HG02884 (cell line): ENCODE measurements at regions not wholly inside any gene's neighbourhood (a gene's known extent, or its start where the extent isn't known, plus 50 kb on each side); places are given as distances from the start of the nearest gene placed in this dataset.

Source experiments
- ATAC-seq: cut with Tn5 transposase; IDR thresholded peaks from one replicate; pipeline ENCODE4 v1.9.1; 2021; ENCODE audit warnings: mild to moderate bottlenecking, moderate library complexity; ENCODE audit not compliant: unreplicated experiment

DNA sequence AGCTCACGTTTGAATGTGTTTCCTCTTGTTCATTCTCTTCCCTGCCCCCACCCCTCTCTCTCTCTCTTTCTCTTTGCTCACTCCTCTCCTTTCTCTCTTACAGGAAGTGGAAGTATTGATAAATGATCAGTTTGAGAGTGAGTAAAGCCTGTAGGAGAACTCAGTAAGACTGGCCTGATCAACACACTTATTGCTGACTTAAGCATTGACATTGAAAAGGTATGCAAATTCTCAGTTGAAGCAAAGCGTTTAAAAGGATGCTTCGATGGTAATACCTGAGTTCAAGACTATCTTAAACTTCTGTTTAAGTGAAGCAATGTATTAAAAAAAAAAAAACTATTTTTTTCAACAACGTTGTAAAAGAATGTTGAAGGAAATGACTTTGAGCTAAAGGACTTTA, 115.7 kb upstream of the DDX18 start:
- no peak for ATAC-seq

DNA sequence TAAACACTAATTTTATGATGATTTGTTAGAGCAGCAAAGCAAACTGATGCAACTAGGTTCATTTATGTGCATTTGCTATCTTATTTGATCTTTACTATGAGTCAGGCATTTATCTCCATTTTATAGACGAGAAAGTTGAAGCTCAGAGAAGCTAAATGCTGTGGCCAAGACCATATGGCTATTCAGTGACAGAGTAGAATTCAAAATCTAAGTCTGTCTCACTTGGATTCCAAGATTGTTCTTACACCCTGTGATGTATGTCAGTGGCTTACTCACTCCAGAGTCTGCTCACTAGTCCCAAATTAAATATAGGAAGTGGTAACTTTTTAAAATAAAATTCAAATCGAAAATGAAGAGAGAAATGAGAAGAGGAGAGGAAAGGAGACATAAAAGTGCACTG, 114.0 kb upstream of the DDX18 start:
- no peak for ATAC-seq

DNA sequence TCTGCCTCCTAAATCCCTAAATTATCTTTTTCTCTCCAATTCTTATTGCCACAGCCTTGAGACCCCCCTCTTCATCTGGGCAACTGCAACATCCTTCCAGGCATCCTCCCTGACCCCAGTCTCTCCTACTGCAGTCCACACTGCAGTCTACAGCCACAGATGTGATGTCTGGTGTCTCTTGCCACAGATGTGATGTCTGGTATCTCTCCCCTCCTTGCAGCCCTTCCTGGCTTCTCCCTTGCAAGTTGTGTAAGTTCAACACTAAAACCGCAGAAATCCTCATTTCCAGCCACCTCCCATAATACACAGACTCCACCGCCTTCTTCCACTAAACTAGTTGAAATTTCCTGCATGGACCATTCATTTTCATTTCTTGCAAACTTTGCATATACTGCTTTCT, 113.1 kb upstream of the DDX18 start:
- no peak for ATAC-seq

DNA sequence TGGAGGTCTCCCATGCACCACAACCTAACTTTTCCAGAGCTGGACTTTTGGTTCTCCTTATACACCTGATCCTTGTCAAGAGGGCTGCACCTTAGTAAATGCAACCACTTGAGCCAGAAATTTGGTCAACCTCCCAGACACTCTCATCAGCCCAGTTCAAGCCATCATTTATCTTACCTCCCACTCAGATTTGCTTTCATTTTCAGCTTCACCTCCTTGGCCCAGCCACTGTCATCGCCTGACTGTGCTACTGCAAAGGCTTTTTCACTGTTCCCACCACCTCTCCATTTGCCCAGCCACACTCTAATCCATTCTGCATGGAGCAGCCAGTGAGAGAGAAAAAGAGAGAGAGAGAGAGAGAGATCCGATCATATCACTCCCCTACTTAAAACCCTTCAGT, 112.4 kb upstream of the DDX18 start:
- no peak for ATAC-seq

DNA sequence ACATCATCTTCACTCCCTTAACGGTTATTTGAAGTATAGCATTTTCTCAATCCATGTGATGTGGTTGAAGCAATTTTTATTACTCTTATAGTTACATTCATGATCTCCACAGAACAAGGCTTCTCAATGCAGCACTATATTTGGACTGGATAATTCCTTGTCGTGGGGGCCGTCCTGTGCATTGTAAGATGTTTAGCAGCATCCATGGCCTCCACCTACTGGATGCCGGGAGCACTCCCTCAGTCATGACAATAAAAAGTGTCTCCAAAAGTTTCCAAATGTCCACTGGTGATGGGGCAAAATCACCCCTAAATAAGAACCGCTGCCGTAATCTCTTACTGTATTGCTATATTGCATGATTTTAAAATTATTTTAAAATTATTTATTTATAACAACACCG, 110.6 kb upstream of the DDX18 start:
- no peak for ATAC-seq

DNA sequence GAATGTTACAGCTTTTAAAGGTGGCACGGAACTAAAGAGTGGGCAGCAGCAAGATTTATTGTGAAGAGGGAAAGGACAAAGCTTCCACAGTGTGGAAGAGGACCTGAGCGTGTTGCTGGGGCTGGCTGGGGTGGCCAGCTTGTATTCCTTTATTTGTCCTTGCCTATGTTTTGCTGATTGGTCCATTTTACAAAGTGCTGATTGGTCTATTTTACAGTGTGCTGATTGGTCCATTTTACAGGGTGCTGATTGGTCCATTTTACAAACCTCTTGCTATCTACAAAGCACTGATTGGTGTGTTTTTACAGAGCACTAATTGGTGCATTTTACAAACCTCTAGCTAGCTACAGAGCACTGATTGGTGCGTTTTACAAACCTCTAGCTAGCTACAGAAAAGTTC, 109.7 kb upstream of the DDX18 start:
- no peak for ATAC-seq

DNA sequence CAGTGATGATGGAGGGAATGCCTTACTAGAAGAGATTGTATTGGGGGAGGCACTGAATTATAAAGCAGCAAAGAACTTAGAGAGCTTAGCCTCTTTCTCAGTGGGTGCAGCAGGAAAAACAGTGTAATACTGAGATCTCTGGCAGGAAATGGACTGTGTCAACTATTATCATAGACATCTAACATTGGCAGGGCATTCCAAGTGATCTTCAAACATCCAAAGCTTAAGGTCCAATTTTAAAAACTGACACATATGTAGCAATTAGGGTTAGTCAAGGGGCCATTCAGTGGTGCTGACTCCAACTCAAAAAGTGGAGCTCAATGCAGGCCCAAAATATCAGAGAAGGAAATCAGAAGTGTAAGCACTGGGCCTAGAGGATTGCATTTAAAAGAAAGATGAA, 106.6 kb upstream of the DDX18 start:
- no peak for ATAC-seq

DNA sequence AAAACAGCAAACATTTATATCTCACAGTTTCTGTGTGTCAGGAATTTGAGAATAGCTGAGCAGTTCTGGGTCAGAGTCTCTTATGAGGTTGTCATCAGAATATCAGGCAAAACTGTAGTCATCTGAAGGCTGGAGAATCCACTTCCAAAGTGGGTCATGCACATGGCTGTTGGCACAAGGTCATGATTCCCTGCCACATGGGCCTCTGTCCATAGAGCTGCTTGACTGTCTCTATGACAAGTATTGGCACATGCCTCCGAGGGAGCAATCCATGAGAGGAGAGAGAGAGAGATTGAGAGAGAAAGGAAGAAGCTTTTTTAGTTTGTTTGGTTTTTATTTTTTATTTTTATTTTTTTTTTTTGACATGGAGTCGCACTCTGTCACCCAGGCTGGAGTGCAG, 101.8 kb upstream of the DDX18 start:
- ATAC-seq, result no peak

DNA sequence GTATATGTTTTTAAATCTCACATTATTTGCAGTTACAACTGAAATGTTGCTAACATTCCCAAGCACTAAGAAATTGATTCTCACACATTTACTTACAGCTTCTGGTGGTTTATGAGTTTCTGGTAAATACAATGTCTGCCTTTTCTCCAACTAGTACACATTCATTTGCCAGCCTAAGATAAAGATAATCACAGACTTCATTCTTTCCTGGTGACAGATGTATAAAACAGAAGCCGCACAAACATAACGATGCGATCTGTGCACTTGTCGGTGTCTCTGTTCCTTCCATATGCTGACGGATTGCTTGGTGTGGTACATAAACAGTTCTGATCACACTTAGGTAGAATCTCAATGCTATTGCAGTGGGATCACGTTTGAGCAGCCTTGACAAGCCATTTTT, 100.4 kb upstream of the DDX18 start:
- no peak for ATAC-seq

DNA sequence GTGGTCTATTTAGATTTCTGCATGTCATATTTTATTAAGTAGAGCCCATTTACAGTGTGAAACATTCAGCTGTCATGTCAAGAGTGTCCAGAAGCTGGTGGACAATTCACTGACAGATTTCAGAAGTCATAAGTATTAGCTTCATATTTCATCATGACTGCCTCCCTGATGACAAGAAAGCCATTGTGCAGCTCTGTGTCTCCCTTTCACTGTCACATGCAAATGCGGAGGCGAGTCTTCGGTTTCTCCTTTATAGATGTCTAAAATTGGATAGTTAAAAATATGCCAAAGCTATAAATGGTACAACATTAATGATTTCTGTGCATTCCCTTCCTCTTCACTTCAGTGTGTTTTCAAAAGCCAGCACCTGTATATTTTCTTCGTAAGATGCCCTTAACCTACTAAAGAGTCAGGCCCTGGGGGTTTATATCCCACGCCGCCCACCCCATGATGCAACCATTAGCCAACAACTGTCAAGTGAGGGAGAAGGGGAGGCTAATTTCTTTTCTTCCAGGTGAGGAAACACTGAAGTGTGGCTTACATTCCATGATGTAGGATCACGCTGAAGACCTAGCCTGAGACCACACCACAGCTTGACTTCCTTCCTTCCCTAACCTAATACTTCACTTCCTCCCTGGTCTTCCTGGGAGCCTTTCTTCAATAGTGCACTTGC, 99.6 kb upstream of the DDX18 start:
- no peak for ATAC-seq

DNA sequence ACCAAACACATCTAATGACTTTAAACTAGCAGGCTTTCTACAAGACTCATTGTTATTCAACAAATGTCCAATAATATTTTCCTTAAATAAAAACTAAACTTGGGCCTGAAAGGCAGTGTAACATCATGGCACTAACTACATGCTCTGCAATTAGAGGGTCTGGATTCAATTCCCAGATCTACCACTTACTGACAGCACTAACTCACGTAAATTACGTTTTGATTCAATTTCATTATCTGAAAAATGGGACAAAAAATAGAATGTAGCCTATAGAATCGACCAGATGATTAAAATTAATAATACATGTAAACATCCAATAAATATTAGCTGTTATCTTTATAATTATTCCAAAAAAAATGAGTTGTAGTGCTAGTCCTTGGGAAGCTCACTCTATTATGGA, 98.0 kb upstream of the DDX18 start:
- ATAC-seq, result no peak

DNA sequence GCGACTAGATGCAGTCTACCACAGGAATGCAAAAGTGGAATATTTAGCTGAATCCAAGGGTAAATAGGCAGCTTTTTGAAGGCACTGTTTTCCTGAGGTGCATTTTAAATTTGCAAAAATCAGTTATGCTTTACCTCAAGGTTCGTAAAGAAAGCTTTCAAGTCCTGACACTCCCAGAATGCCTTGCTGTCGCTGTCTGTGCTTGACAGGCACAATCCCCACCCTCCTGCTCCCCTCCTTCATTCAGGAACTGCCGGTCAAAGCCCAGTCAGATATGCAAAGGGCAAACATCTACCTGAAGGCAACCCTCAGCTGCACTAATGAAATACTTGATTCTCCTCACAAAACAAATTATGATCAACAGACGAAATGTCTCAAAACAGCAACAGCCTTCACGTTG, 97.4 kb upstream of the DDX18 start:
- ATAC-seq, result no peak

DNA sequence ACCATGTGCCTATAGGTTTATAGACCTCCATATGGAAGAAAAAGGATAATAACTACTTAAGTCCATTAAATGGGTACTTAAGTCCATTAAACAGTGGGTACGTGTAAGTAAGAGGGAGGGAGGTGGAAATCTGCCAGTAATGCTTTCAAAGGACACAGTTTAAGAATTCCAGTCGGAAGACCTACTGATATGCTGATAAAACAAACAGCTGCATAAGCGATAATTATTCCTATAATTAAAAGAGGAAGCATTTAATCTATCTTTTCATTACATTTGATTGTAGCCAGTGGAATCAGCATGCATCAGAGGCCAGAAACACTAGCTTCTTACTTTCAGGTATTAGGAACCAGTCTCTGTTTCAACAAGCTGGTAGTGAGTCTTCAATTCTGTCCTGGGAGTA, 96.4 kb upstream of the DDX18 start:
- no peak for ATAC-seq

DNA sequence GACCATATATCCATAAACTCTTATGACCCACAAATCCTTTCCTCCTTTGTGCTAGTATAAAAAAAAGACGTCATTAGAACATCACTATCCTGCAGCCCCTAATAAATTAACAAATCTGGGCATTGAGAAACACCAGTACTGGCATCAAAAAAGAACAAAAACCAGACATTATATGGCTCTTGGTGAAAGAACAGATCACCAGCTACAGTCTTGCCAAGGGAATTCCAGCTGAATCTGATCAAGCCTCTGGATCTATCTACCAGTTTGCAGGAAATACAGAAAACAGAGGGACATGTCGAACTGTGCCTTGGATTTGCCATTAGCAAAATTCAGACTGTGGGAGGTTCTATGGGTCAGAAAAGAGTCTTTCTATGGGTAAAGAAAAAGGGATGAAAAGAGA, 93.7 kb upstream of the DDX18 start:
- no peak for ATAC-seq

DNA sequence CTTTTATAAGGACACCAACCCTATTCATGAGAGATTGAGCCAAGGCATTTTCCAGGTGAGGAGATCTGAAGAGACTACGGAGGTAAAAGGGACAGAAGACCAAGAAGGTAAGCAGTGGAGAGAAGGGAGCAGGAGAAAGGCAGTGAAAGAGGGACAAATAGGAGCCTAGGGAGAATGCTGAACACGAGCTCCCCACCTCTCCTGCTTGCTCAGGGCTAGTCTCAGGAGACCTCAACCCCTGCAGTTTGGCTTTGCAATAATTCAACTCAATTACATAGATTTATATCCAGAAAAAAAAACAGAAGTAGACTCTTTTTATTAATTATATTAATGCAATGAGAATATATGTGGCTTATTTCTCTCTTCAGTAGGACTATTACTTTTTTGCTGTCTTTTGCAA, 91.0 kb upstream of the DDX18 start:
- no peak for ATAC-seq

DNA sequence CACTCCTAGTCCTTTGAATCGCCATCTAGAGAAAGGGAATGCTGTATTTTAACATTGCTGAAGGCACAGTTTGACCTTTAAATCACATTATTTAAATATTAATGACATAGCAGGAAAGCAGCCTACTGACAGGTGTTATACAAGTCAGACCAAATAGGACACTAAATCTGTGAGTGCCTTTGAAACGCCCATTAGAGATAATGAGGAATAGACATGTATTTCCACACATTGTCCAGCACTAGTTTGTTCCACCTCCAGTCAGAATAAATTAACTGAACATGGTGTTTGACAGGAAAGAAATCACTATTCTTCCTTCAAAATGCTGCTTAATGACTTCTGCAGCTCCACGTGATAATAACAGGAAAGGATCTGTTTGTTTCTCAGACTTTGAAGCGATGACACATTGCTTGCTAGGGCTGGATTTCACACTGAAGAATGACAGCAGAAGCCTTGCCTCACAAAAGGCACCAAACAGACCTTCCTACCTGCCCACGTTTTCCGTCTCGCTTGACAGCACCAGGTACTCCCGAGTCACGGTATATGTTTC, 90.5 kb upstream of the DDX18 start:
- ATAC-seq, result no peak

DNA sequence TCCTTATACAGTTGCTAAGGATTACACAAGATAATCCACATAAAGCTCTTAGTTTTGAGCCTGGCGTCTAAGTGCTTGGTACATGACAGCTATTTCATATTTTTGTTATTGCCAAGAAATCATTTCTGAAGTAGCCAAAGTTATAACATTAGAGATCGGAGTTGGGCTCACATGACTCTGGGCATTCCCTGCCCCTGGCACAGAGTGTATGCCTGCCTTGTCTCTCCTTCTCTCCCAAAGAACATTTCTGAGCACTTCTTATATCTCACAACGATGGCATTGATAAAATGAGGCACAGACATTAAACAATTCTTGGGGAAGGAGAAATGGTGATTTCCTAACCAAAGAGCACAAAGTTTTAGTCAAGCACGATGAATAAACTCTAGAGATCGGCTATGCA, 87.7 kb upstream of the DDX18 start:
- no peak for ATAC-seq

DNA sequence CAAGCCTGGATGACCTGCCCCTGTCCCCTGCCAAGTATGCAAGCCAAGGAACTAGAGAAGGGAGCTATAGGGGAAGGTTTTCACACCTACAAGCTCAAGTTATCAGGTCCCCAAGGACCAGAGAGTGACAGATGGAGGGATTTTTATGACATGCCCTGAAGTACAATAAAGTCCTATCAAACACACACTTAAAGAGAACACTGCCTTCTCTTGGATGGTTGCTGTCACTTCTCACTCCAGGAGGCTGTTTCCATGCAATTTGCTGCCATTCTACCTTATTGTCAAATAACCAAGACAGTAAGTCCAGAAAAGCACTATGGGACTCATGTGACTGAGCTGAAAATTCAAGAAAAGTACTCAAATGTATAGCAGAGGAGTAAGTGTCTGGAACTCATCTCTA, 76.6 kb upstream of the DDX18 start:
- no peak for ATAC-seq

DNA sequence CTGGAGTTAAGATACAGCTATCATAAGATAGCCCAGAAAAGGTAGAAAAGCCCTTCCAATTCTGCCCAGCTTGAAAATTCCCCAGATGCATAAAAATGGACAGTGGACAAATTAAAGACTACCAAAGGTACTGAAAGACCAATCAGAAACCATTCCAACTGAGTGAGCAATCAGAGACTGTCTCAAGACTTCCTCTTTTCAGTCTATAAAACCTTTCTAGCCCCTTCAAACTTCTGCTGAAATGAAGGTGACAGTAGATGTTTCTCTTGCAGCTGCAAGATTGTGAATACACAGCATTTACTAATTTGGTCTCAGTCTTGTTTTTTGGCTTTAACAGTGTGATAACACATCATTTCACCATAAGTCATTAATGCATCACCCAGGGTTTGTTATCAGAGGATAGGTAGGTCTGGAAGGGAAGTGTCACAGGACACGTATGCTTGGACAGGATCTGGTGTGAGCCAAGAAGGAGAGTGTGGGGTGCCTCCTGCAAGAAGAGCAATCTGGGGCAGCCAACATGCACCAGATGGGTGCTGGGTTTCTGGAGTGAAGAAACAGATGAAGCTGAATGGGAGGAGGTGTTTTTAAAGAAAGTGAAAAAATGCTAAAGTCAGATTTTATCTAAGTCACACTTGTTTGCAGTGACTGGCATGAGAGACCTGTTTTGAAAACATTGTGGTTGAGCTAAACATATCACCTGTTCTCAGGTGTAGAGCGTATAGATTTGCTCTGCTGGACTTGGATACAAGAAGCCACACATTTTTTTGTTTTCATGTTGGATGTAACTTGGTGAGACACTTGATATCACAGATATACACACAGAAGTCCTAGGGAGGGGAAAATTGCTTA, 75.3 kb upstream of the DDX18 start:
- ATAC-seq, result no peak

DNA sequence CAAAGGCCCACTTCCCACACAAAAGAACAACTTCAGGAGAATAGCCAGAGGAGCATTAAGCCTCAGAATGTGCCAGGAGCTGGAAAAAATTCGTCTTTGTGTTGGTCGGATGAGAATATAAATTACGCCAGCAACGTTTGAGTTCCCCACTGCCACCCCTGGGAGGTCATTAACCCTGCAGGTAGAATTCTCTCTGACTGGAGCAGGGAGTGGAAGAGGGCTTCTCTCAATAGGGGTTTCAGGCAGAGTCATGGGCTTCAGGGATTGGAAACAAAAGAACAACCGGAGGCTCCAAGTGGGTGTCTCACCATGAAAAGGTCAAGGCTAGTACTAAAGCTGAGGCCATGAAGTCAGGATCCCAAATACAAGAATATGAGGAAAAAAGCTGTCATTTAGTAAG, 69.0 kb upstream of the DDX18 start:
- no peak for ATAC-seq

DNA sequence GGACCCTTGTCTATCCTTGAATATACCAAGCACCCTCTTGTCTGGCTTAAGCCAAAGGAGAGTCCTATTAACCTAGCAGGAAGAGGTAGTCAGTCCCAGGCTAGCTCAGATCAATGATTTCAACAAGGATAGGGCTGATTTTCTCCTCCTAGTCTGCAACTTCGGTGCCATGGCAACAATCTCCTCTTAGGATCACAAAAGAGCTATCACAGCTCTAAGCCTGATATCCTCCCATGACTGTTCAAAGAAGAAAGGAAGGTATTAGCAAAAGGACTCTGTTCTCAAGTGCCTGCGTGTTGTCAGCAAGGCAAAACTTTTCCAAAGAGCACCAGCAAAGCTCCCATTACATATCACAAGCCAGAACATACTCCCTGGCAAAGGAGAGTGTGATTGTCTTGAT, 58.7 kb upstream of the DDX18 start:
- no peak for ATAC-seq

DNA sequence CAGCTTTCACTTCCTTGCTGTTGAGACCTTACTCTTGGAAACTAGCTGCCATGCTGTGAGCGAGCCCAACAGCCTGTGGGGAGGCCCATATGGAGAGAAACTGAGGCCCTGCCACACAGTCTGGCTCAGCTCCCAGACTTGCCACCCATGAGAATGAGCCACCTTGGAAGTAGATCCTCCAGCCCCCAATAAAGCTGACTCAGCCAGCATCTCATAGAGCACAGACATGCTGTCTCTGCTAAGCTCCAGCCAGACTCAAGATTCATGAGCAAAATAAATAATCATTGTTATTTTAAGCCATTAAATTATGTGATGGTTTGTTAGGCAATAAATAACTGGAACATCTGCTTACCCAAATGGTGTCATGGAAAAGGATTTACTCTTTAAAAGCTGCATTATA, 53.6 kb upstream of the DDX18 start:
- ATAC-seq, result no peak
